WTC11 (cell line): ENCODE measurements at regions not wholly inside any gene's neighbourhood (a gene's known extent, or its start where the extent isn't known, plus 50 kb on each side); places are given as distances from the start of the nearest gene placed in this dataset.

Experiments
- ATAC-seq: fragments of 200-7000 bp; cut with Tn5 transposase; 2 replicates; pipeline ENCODE4 v1.10.0; 2021; ENCODE audit warnings: mild to moderate bottlenecking, moderate library complexity
- CTCF ChIA-PET: fragments of 300-600 bp; sonication (Branson Sonifier 250); formaldehyde crosslinking; loops from one replicate; lab custom pipeline; 2021; ENCODE audit warnings: antibody characterized with exemption; lab: Charles Lee
- POLR2A ChIA-PET: fragments of 350-600 bp; sonication (Branson Sonifier 250); formaldehyde crosslinking; loops from one replicate; lab custom pipeline; 2021; ENCODE audit warnings: antibody characterized with exemption; lab: Charles Lee
- DNase-seq: peaks from one replicate; pipeline ENCODE4 v3.0.0; 2021; ENCODE audit warnings: low spot score
- H3K27ac Mint-ChIP-seq: 2 replicates; pipeline ENCODE4 v1.8.0; 2021; ENCODE audit warnings: mixed read lengths
- H3K27me3 Mint-ChIP-seq: 2 replicates; pipeline ENCODE4 v1.8.0; 2021; ENCODE audit warnings: low read depth, mild to moderate bottlenecking, moderate library complexity, mixed read lengths
- H3K36me3 Mint-ChIP-seq: 2 replicates; pipeline ENCODE4 v1.8.0; 2021; ENCODE audit warnings: mixed read lengths
- H3K4me1 Mint-ChIP-seq: 2 replicates; pipeline ENCODE4 v1.8.0; 2022; ENCODE audit warnings: mixed read lengths
- H3K4me3 Mint-ChIP-seq: 2 replicates; pipeline ENCODE4 v1.8.0; 2021; ENCODE audit warnings: mild to moderate bottlenecking, moderate library complexity, mixed read lengths
- H3K9me3 Mint-ChIP-seq: 2 replicates; pipeline ENCODE4 v1.8.0; 2021; ENCODE audit warnings: mixed read lengths
- ESRRA ChIP-seq: sonication (generic); formaldehyde crosslinking; IDR thresholded peaks from 2 replicates; pipeline ENCODE4 v1.8.1; 2022; ENCODE audit warnings: mild to moderate bottlenecking, missing genetic modification reagents, borderline replicate concordance
- HMGA2 ChIP-seq: fragments of 250-450 bp; sonication (Bioruptor Pico); IDR thresholded peaks from 2 replicates; pipeline ENCODE4 v1.4.0; 2021; ENCODE audit warnings: mild to moderate bottlenecking, moderate library complexity
- JAZF1 ChIP-seq: fragments of 250-450 bp; sonication (Bioruptor Pico); IDR thresholded peaks from 2 replicates; pipeline ENCODE4 v1.9.0; 2021; ENCODE audit warnings: moderate library complexity, mild to moderate bottlenecking, inconsistent platforms
- MXD4 ChIP-seq: fragments of 250-450 bp; sonication (Bioruptor Pico); IDR thresholded peaks from 2 replicates; pipeline ENCODE4 v1.8.0; 2021; ENCODE audit warnings: mild to moderate bottlenecking, moderate library complexity, borderline replicate concordance
- NR3C1 ChIP-seq: sonication (generic); formaldehyde crosslinking; conservative IDR thresholded peaks from 2 replicates; pipeline ENCODE4 v1.8.1; 2023; ENCODE audit warnings: low read depth, mild to moderate bottlenecking, missing genetic modification reagents
- SMAD4 ChIP-seq: sonication (generic); formaldehyde crosslinking; IDR thresholded peaks from 2 replicates; pipeline ENCODE4 v1.8.0; 2022; ENCODE audit warnings: mild to moderate bottlenecking, missing genetic modification reagents
- TEAD4 ChIP-seq: sonication (generic); formaldehyde crosslinking; IDR thresholded peaks from 2 replicates; pipeline ENCODE4 v1.8.0; 2022; ENCODE audit warnings: mild to moderate bottlenecking, missing genetic modification reagents
- TP53 ChIP-seq: sonication (generic); formaldehyde crosslinking; IDR thresholded peaks from 2 replicates; pipeline ENCODE4 v1.8.1; 2023; ENCODE audit warnings: mild to moderate bottlenecking, missing genetic modification reagents
- ZNF121 ChIP-seq: sonication (generic); formaldehyde crosslinking; IDR thresholded peaks from 2 replicates; pipeline ENCODE4 v1.8.0; 2023; ENCODE audit warnings: missing genetic modification reagents
- TF ChIP-seq, protein P1 (sequence below): sonication (generic); formaldehyde crosslinking; IDR thresholded peaks from 2 replicates; pipeline ENCODE4 v1.8.1; 2022; ENCODE audit warnings: low read depth, missing genetic modification reagents, borderline replicate concordance
- TF ChIP-seq, protein P2 (sequence below): sonication (generic); formaldehyde crosslinking; IDR thresholded peaks from 2 replicates; pipeline ENCODE4 v1.8.0; 2022; ENCODE audit warnings: mild to moderate bottlenecking, missing genetic modification reagents
- TF ChIP-seq, protein P3 (sequence below): sonication (generic); formaldehyde crosslinking; IDR thresholded peaks from 2 replicates; pipeline ENCODE4 v1.8.1; 2022; ENCODE audit warnings: low read depth, mild to moderate bottlenecking, moderate library complexity, missing genetic modification reagents, borderline replicate concordance
- TF ChIP-seq, protein P4 (sequence below): sonication (generic); formaldehyde crosslinking; IDR thresholded peaks from 2 replicates; pipeline ENCODE4 v1.8.1; 2023; ENCODE audit warnings: mild to moderate bottlenecking, missing genetic modification reagents
- TF ChIP-seq, protein P5 (sequence below): sonication (generic); formaldehyde crosslinking; IDR thresholded peaks from 2 replicates; pipeline ENCODE4 v1.8.0; 2023; ENCODE audit warnings: missing genetic modification reagents
- TF ChIP-seq, protein P6 (sequence below): fragments of 250-450 bp; sonication (Bioruptor Pico); IDR thresholded peaks from 2 replicates; pipeline ENCODE4 v1.9.0; 2021; ENCODE audit warnings: mild to moderate bottlenecking, borderline replicate concordance
- TF ChIP-seq, protein P7 (sequence below): sonication (generic); formaldehyde crosslinking; conservative IDR thresholded peaks from 2 replicates; pipeline ENCODE4 v1.8.1; 2023; ENCODE audit warnings: mild to moderate bottlenecking, low read depth, missing genetic modification reagents, moderate library complexity
- TF ChIP-seq, protein P8 (sequence below): sonication (generic); formaldehyde crosslinking; conservative IDR thresholded peaks from 2 replicates; pipeline ENCODE4 v1.8.1; 2022; ENCODE audit warnings: mild to moderate bottlenecking, missing genetic modification reagents
- TF ChIP-seq, protein P9 (sequence below): sonication (generic); formaldehyde crosslinking; IDR thresholded peaks from 2 replicates; pipeline ENCODE4 v1.8.0; 2022; ENCODE audit warnings: mild to moderate bottlenecking, missing genetic modification reagents

DNA sequence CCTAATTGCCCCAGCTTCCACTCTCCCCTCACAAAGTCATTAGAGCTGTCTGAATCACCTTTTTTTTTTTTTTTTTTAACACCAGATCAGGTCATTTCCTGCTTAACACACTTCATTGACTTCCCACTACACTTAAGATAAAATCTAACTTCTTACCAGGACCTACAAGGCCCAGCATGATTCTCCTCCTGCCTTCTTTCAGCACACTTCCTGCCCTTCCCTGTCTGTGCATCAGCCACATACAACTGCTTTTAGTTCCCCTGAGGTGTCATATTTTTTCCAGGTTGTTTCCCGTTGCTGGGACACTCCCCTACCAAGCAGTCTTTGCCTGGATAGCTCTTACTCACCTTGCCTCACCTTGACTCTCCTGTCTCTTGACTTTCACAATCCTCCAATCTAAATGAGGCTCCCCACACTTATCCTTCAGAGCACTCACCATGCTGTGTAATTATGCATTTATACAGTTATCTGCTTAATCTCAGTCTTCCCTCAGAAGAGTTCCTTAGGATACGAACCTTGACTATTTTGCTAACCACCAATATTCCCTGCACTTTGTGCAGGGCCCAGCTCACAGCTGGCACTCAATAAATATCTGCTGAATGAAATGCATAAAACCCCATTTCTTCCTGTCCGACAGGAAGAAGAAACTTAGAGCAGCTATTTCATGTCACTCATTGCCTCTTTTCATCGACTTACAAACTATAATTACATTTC, 96.6 kb upstream of the AKIP1 start:
- ATAC-seq: no peak
- Mint-ChIP-seq H3K9me3 (no peaks in the 10 kb centered on the region), H3K27ac (no peak overlapping the region), H3K27me3 (no peaks in the 10 kb centered on the region), H3K4me1 (peaks cover 21% of the 10 kb centered on the region), H3K36me3 (no peaks in the 10 kb centered on the region), H3K4me3 (no peak overlapping the region)
- ChIA-PET CTCF (interaction anchor here (0.5 to 2.3 kb wide), 15 partner anchors 10 to 1958 kb away, joined by 3 to 14 read pairs (median 4); partner anchors contain the start of genes AKIP1 and TMEM9B), POLR2A (interaction anchor here (0.7 to 1.0 kb wide), 3 partner anchors 124 to 145 kb away, joined by 3 to 5 read pairs (median 3); no protein-coding TSS in a partner anchor)
- no peak for TF ChIP-seq ZNF121
- no peak for DNase-seq

DNA sequence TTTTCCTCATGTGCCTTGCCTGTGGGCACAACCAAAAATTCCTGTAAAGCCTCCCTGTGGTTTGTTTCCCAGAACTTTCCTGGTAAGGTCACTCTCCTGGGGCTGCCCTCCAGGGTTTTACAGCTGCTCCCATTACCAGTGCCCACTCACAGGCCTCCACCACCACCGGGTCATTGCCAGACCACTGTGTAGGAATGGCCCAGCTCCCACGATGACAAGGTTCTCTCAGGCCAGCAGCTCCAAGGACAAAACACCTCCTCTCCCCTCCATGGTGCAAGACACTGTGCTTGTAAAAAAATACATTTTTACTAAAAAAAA, 96.1 kb upstream of the AKIP1 start:
- Mint-ChIP-seq H3K27ac (no peak overlapping the region), H3K9me3 (no peaks in the 10 kb centered on the region), H3K4me3 (no peak overlapping the region), H3K36me3 (no peaks in the 10 kb centered on the region), H3K27me3 (no peaks in the 10 kb centered on the region), H3K4me1 (peaks cover 16% of the 10 kb centered on the region)
- TF ChIP-seq NR3C1 (no peak), HMGA2 (CRISPR knock-in tag) (no peak), SMAD4 (CRISPR knock-in tag) (no peak), MXD4 (CRISPR knock-in tag) (no peak), TEAD4 (CRISPR knock-in tag) (no peak), JAZF1 (CRISPR knock-in tag) (no peak), ESRRA (CRISPR knock-in tag) (no peak), TP53 (CRISPR knock-in tag) (no peak)
- TF ChIP-seq, protein P1, sequence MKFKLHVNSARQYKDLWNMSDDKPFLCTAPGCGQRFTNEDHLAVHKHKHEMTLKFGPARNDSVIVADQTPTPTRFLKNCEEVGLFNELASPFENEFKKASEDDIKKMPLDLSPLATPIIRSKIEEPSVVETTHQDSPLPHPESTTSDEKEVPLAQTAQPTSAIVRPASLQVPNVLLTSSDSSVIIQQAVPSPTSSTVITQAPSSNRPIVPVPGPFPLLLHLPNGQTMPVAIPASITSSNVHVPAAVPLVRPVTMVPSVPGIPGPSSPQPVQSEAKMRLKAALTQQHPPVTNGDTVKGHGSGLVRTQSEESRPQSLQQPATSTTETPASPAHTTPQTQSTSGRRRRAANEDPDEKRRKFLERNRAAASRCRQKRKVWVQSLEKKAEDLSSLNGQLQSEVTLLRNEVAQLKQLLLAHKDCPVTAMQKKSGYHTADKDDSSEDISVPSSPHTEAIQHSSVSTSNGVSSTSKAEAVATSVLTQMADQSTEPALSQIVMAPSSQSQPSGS: no peak
- TF ChIP-seq, protein P2, sequence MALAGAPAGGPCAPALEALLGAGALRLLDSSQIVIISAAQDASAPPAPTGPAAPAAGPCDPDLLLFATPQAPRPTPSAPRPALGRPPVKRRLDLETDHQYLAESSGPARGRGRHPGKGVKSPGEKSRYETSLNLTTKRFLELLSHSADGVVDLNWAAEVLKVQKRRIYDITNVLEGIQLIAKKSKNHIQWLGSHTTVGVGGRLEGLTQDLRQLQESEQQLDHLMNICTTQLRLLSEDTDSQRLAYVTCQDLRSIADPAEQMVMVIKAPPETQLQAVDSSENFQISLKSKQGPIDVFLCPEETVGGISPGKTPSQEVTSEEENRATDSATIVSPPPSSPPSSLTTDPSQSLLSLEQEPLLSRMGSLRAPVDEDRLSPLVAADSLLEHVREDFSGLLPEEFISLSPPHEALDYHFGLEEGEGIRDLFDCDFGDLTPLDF (CRISPR knock-in tag): no peak
- TF ChIP-seq, protein P3, sequence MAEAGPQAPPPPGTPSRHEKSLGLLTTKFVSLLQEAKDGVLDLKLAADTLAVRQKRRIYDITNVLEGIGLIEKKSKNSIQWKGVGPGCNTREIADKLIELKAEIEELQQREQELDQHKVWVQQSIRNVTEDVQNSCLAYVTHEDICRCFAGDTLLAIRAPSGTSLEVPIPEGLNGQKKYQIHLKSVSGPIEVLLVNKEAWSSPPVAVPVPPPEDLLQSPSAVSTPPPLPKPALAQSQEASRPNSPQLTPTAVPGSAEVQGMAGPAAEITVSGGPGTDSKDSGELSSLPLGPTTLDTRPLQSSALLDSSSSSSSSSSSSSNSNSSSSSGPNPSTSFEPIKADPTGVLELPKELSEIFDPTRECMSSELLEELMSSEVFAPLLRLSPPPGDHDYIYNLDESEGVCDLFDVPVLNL (CRISPR knock-in tag): no peak
- TF ChIP-seq, protein P4, sequence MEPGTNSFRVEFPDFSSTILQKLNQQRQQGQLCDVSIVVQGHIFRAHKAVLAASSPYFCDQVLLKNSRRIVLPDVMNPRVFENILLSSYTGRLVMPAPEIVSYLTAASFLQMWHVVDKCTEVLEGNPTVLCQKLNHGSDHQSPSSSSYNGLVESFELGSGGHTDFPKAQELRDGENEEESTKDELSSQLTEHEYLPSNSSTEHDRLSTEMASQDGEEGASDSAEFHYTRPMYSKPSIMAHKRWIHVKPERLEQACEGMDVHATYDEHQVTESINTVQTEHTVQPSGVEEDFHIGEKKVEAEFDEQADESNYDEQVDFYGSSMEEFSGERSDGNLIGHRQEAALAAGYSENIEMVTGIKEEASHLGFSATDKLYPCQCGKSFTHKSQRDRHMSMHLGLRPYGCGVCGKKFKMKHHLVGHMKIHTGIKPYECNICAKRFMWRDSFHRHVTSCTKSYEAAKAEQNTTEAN (CRISPR knock-in tag): no peak
- TF ChIP-seq, protein P5, sequence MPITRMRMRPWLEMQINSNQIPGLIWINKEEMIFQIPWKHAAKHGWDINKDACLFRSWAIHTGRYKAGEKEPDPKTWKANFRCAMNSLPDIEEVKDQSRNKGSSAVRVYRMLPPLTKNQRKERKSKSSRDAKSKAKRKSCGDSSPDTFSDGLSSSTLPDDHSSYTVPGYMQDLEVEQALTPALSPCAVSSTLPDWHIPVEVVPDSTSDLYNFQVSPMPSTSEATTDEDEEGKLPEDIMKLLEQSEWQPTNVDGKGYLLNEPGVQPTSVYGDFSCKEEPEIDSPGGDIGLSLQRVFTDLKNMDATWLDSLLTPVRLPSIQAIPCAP: no peak
- TF ChIP-seq, protein P6, sequence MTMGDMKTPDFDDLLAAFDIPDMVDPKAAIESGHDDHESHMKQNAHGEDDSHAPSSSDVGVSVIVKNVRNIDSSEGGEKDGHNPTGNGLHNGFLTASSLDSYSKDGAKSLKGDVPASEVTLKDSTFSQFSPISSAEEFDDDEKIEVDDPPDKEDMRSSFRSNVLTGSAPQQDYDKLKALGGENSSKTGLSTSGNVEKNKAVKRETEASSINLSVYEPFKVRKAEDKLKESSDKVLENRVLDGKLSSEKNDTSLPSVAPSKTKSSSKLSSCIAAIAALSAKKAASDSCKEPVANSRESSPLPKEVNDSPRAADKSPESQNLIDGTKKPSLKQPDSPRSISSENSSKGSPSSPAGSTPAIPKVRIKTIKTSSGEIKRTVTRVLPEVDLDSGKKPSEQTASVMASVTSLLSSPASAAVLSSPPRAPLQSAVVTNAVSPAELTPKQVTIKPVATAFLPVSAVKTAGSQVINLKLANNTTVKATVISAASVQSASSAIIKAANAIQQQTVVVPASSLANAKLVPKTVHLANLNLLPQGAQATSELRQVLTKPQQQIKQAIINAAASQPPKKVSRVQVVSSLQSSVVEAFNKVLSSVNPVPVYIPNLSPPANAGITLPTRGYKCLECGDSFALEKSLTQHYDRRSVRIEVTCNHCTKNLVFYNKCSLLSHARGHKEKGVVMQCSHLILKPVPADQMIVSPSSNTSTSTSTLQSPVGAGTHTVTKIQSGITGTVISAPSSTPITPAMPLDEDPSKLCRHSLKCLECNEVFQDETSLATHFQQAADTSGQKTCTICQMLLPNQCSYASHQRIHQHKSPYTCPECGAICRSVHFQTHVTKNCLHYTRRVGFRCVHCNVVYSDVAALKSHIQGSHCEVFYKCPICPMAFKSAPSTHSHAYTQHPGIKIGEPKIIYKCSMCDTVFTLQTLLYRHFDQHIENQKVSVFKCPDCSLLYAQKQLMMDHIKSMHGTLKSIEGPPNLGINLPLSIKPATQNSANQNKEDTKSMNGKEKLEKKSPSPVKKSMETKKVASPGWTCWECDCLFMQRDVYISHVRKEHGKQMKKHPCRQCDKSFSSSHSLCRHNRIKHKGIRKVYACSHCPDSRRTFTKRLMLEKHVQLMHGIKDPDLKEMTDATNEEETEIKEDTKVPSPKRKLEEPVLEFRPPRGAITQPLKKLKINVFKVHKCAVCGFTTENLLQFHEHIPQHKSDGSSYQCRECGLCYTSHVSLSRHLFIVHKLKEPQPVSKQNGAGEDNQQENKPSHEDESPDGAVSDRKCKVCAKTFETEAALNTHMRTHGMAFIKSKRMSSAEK (CRISPR knock-in tag): no peak
- TF ChIP-seq, protein P7, sequence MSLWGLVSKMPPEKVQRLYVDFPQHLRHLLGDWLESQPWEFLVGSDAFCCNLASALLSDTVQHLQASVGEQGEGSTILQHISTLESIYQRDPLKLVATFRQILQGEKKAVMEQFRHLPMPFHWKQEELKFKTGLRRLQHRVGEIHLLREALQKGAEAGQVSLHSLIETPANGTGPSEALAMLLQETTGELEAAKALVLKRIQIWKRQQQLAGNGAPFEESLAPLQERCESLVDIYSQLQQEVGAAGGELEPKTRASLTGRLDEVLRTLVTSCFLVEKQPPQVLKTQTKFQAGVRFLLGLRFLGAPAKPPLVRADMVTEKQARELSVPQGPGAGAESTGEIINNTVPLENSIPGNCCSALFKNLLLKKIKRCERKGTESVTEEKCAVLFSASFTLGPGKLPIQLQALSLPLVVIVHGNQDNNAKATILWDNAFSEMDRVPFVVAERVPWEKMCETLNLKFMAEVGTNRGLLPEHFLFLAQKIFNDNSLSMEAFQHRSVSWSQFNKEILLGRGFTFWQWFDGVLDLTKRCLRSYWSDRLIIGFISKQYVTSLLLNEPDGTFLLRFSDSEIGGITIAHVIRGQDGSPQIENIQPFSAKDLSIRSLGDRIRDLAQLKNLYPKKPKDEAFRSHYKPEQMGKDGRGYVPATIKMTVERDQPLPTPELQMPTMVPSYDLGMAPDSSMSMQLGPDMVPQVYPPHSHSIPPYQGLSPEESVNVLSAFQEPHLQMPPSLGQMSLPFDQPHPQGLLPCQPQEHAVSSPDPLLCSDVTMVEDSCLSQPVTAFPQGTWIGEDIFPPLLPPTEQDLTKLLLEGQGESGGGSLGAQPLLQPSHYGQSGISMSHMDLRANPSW (CRISPR knock-in tag): no peak
- TF ChIP-seq, protein P8, sequence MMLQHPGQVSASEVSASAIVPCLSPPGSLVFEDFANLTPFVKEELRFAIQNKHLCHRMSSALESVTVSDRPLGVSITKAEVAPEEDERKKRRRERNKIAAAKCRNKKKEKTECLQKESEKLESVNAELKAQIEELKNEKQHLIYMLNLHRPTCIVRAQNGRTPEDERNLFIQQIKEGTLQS: no peak
- TF ChIP-seq, protein P9, sequence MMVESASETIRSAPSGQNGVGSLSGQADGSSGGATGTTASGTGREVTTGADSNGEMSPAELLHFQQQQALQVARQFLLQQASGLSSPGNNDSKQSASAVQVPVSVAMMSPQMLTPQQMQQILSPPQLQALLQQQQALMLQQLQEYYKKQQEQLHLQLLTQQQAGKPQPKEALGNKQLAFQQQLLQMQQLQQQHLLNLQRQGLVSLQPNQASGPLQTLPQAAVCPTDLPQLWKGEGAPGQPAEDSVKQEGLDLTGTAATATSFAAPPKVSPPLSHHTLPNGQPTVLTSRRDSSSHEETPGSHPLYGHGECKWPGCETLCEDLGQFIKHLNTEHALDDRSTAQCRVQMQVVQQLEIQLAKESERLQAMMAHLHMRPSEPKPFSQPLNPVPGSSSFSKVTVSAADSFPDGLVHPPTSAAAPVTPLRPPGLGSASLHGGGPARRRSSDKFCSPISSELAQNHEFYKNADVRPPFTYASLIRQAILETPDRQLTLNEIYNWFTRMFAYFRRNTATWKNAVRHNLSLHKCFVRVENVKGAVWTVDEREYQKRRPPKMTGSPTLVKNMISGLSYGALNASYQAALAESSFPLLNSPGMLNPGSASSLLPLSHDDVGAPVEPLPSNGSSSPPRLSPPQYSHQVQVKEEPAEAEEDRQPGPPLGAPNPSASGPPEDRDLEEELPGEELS (CRISPR knock-in tag): no peak
- CTCF ChIA-PET: interaction anchor here (0.5 to 2.3 kb wide), 6 partner anchors 11 to 126 kb away, joined by 3 to 14 read pairs (median 5); partner anchors contain the start of gene AKIP1
- no peak for ATAC-seq
- no peak for DNase-seq
- POLR2A ChIA-PET: no interaction called here
